SU-DHL-6 (cell line): ENCODE measurements at regions not wholly inside any gene's neighbourhood (a gene's known extent, or its start where the extent isn't known, plus 50 kb on each side); places are given as distances from the start of the nearest gene placed in this dataset.

Experiments
- EZH2phosphoT487 ChIP-seq: fragments of 200-600 bp; sonication (generic), shearing (Covaris generic); conservative IDR thresholded peaks from 2 replicates; pipeline ENCODE4 v1.6.1; 2018; ENCODE audit warnings: mild to moderate bottlenecking, antibody characterized with exemption, low read length, moderate library complexity, mixed read lengths
- TF ChIP-seq, protein P1 (sequence below): fragments of 200-600 bp; sonication (generic); IDR thresholded peaks from one replicate; pipeline ENCODE4 v1.5.1; 2017; ENCODE audit warnings: antibody characterized with exemption, mild to moderate bottlenecking, low read length, moderate library complexity; ENCODE audit not compliant: insufficient read depth, poor library complexity, severe bottlenecking

DNA sequence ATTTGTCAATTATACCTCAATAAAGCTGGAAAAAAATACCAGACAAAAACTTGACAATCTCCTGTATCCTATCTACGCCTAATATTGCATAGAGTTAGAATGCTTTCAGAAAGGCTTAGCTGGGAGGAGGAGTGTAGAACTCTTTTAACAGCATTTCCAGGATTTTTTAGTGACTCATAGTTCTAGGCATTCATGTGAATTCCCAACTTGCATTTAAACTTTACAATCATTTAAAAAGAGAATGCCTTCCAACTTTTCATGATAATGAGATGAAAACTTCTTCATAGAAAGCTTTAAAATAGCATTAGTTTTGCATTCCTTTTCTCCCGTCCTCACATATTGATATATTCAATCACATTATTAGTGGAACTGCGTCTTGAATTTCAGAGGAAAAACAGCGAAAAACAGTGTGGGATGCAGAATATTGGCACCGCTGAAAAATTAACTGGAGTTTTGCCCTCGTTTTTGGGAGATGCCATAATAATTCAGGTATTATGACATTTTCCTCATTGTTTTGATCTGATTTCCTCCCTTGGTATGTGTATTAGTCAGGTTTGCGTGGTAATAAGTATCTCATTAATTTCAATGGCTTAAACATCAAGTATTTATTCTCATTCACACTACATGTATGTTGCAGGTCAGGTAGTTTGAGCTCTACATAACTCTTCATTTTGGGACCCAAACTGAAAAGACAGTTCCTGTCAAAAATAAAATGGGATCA, 293.2 kb upstream of the FIGN start:
- TF ChIP-seq, protein P1, sequence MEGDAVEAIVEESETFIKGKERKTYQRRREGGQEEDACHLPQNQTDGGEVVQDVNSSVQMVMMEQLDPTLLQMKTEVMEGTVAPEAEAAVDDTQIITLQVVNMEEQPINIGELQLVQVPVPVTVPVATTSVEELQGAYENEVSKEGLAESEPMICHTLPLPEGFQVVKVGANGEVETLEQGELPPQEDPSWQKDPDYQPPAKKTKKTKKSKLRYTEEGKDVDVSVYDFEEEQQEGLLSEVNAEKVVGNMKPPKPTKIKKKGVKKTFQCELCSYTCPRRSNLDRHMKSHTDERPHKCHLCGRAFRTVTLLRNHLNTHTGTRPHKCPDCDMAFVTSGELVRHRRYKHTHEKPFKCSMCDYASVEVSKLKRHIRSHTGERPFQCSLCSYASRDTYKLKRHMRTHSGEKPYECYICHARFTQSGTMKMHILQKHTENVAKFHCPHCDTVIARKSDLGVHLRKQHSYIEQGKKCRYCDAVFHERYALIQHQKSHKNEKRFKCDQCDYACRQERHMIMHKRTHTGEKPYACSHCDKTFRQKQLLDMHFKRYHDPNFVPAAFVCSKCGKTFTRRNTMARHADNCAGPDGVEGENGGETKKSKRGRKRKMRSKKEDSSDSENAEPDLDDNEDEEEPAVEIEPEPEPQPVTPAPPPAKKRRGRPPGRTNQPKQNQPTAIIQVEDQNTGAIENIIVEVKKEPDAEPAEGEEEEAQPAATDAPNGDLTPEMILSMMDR, result no peak
- no peak for TF ChIP-seq EZH2phosphoT487
